Stimulated activated CD4-positive, alpha-beta T cell treated with anti-CD3 and anti-CD28 coated beads, Interleukin-15, amount 100 ng/mL, for 1 hour (primary cell): ENCODE measurements at regions not wholly inside any gene's neighbourhood (a gene's known extent, or its start where the extent isn't known, plus 50 kb on each side); places are given as distances from the start of the nearest gene placed in this dataset.
"Not testable (repeated sequence)": the region's sequence is repeated elsewhere in the genome, so short reads cannot be mapped to it uniquely, and the experiment has no call there.

Source experiments
- DNase-seq, 2 donors: peaks; one replicate each; pipeline ENCODE4 v3.0.0-alpha.2; 2020; ENCODE audit warnings: low read depth in 1 of 2, low spot score in 1 of 2

- DNase-seq: no peak
These were observed 192.3 kb upstream of the SSTR4 start for GRCh38 chr20:22842793-22843192.

GRCh38 chr20:22844959-22845358 lies 190.2 kb upstream of the SSTR4 start:
- no peak for DNase-seq

GRCh38 chr20:22846863-22847262 lies 188.2 kb upstream of the SSTR4 start:
- no peak for DNase-seq

- DNase-seq: no peak
These were observed 186.7 kb upstream of the SSTR4 start for GRCh38 chr20:22848364-22848763.

GRCh38 chr20:22851679-22852346 lies 183.3 kb upstream of the SSTR4 start:
- DNase-seq: not testable (repeated sequence)

GRCh38 chr20:22861231-22861980 lies 173.7 kb upstream of the SSTR4 start:
- DNase-seq: no peak

- DNase-seq: no peak
These were observed 173.1 kb upstream of the SSTR4 start for GRCh38 chr20:22861990-22862389.

GRCh38 chr20:22862671-22863230 lies 172.4 kb upstream of the SSTR4 start:
- no peak for DNase-seq

- no peak for DNase-seq
These were observed 171.3 kb upstream of the SSTR4 start for GRCh38 chr20:22863826-22864225.

- DNase-seq: no peak
These were observed 168.2 kb upstream of the SSTR4 start for GRCh38 chr20:22866812-22867341.

- DNase-seq: no peak
These were observed 156.9 kb upstream of the SSTR4 start for GRCh38 chr20:22878166-22878565.

- DNase-seq: no peak
These were observed 154.8 kb upstream of the SSTR4 start for GRCh38 chr20:22880277-22880676.

- DNase-seq: no peak
These were observed 147.3 kb upstream of the SSTR4 start for GRCh38 chr20:22887796-22888195.

GRCh38 chr20:22890594-22891300 lies 144.4 kb upstream of the SSTR4 start:
- no peak for DNase-seq

GRCh38 chr20:22901164-22901563 lies 133.9 kb upstream of the SSTR4 start:
- no peak for DNase-seq

GRCh38 chr20:22901921-22902320 lies 133.2 kb upstream of the SSTR4 start:
- no peak for DNase-seq

GRCh38 chr20:22904386-22904785 lies 130.7 kb upstream of the SSTR4 start:
- no peak for DNase-seq

GRCh38 chr20:22904905-22905304 lies 130.2 kb upstream of the SSTR4 start:
- DNase-seq: no peak

GRCh38 chr20:22905658-22906057 lies 129.5 kb upstream of the SSTR4 start:
- DNase-seq: no peak

- no peak for DNase-seq
These were observed 126.7 kb upstream of the SSTR4 start for GRCh38 chr20:22908437-22908836.

GRCh38 chr20:22908944-22909343 lies 126.2 kb upstream of the SSTR4 start:
- no peak for DNase-seq

- no peak for DNase-seq
These were observed 125.7 kb upstream of the SSTR4 start for GRCh38 chr20:22909436-22909835.
